ENCODE measurements at regions not wholly inside any gene's neighbourhood (a gene's known extent, or its start where the extent isn't known, plus 50 kb on each side); places are given as distances from the start of the nearest gene placed in this dataset.

DNA sequence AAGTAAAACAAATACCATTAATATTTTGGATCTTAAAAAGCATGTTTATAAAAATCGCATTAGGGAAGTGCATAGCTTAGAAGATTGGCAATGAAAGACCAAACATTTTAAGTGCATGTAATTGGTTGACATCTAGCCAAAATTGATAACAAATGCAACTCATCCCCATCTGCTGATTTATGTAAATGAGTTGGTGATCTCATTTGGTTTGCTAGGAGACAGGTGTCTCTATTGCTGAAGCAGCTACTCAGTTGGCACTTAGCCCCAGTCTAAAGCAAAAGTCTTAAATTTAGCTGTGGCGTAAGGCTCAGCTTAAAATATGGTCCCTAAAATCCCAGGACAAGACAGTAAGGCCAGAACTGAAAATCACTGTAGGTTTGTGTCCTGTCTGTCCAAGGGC is 113.5 kb upstream of the CHL1 start:
- TF ChIP-seq EZH2phosphoT487 (IDR thresholded peaks at IDR 0.05; ENCODE audit: insufficient read depth, low read depth) = no peak
- TF ChIP-seq EZH2 (IDR thresholded peaks at IDR 0.05; ENCODE audit: insufficient read depth, poor library complexity, severe bottlenecking) = no peak
